Esophagus muscularis mucosa (tissue), 4 donors: ENCODE measurements at regions not wholly inside any gene's neighbourhood (a gene's known extent, or its start where the extent isn't known, plus 50 kb on each side); places are given as distances from the start of the nearest gene placed in this dataset.
"Not testable (repeated sequence)": the region's sequence is repeated elsewhere in the genome, so short reads cannot be mapped to it uniquely, and the experiment has no call there.

Experiments
- DNase-seq: peaks from one replicate; pipeline ENCODE4 v3.0.0-alpha.2; 2017; ENCODE audit errors: extremely low spot score
- H3K27ac ChIP-seq, 4 donors: fragments of 200-600 bp; sonication (generic); replicated peaks in 1 of 4; 1 replicate in 3 of 4; 2 replicates in 1 of 4; pipeline ENCODE4 v1.5.1; 2016 to 2019; ENCODE audit warnings: mild to moderate bottlenecking in 1 of 4
- H3K27me3 ChIP-seq, 4 donors: fragments of 200-600 bp; sonication (generic); one replicate each; pipeline versions ENCODE4 v1.5.1 to v1.6.0; 2016 to 2019
- H3K36me3 ChIP-seq, 4 donors: fragments of 200-600 bp; sonication (generic); one replicate each; pipeline ENCODE4 v1.5.1; 2016 to 2019
- H3K4me1 ChIP-seq, 4 donors: fragments of 200-600 bp; sonication (generic); one replicate each; pipeline ENCODE4 v1.5.1; 2016 to 2019
- H3K4me3 ChIP-seq, 4 donors: fragments of 200-600 bp; sonication (generic); 1 replicate in 2 of 4; 2 replicates in 2 of 4; pipeline ENCODE4 v1.5.1; 2016 to 2019; ENCODE audit warnings: mild to moderate bottlenecking in 4 of 4, moderate library complexity in 1 of 4
- H3K9me3 ChIP-seq, 4 donors: fragments of 200-600 bp; sonication (generic); 1 replicate in 3 of 4; 2 replicates in 1 of 4; pipeline ENCODE4 v1.5.1; 2016 to 2019
- CTCF ChIP-seq, 3 experiments: fragments of 200-600 bp in 2 of 3; fragments of 450-650 bp in 1 of 3; sonication (generic) in 2 of 3; IDR thresholded peaks; one replicate each; pipeline ENCODE4 v1.5.1; 2017 to 2019; ENCODE audit warnings: antibody characterized with exemption in 3 of 3, mild to moderate bottlenecking in 2 of 3, moderate library complexity in 1 of 3
- EP300 ChIP-seq: sonication (generic); formaldehyde crosslinking; IDR thresholded peaks from one replicate; pipeline ENCODE4 v1.6.1; 2017; ENCODE audit warnings: antibody characterized with exemption
- POLR2A ChIP-seq: fragments of 450-650 bp; IDR thresholded peaks from one replicate; pipeline ENCODE4 v1.6.1; 2017; ENCODE audit warnings: antibody characterized with exemption, moderate library complexity, mild to moderate bottlenecking, low read depth
- POLR2AphosphoS5 ChIP-seq, 2 donors: sonication (generic); formaldehyde crosslinking; IDR thresholded peaks; one replicate each; pipeline ENCODE4 v1.6.1; 2017; ENCODE audit warnings: antibody characterized with exemption in 2 of 2
- WGBS: methylation state at CpG from one replicate; pipeline ENCODE4 v1.1.5; 2018; 5-methylcytosine and 5-hydroxymethylcytosine counted together
- intact Hi-C: fragments of 100-400 bp; cut with DNase I; formaldehyde crosslinking; loops from one replicate; pipeline ENCODE4 v1.15.1; 2023

GRCh38 chr1:69086148-69086547, 481.6 kb upstream of the LRRC7 start:
- intact Hi-C loops = no loop called here
- Histone ChIP-seq H3K36me3 (no peaks in the 10 kb centered on the region), H3K9me3 (peaks cover 0 to 11% (median 5%) of the 10 kb centered on the region in 4 donors), H3K4me3 (no peak overlapping the region), H3K27me3 (no peaks in the 10 kb centered on the region), H3K27ac (no peak overlapping the region), H3K4me1 (no peaks in the 10 kb centered on the region)
- no peak for DNase-seq
- TF ChIP-seq POLR2AphosphoS5 (IDR thresholded peaks at IDR 0.05) = no peak
- no peak for TF ChIP-seq POLR2A
- no peak for TF ChIP-seq CTCF (IDR thresholded peaks at IDR 0.05)
- TF ChIP-seq EP300 = no peak

DNA sequence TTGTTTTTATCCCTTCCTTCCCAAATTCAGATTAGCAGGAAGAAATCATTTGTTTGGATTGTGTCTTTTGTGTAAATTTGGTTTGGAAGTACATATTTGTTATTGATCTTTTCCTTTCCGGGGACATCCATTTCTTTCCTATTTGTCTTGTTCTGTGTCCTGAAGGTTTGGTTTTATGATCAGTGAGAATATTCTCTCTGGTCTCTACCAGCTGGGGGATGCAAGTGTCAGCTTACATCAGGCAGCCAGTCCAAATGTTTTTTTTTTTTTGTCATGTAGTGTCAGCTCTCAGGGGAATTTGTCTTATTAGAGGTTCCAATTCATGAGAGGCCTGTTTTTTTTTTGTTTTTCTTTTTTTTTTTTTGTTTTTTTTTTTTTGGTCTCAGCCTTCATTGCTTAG, 479.2 kb upstream of the LRRC7 start:
- no peaks in the 10 kb centered on the region for H3K36me3 ChIP-seq
- intact Hi-C loops = no loop called here
- no peaks in the 10 kb centered on the region for H3K27me3 ChIP-seq
- H3K4me3 ChIP-seq = no peak overlapping the region
- DNase-seq = no peak
- WGBS = 64% methylated on average over 1 of the region's 1 CpG
- H3K27ac ChIP-seq = no peak overlapping the region
- H3K4me1 ChIP-seq = no peaks in the 10 kb centered on the region
- TF ChIP-seq CTCF (IDR thresholded peaks at IDR 0.05) (no peak), POLR2AphosphoS5 (IDR thresholded peaks at IDR 0.05) (no peak), EP300 (no peak), POLR2A (no peak)
- peaks cover 0 to 16% (median 5%) of the 10 kb centered on the region in 4 donors for H3K9me3 ChIP-seq

- Histone ChIP-seq H3K27me3 (no peaks in the 10 kb centered on the region), H3K9me3 (peaks cover 0 to 16% (median 5%) of the 10 kb centered on the region in 4 donors), H3K36me3 (no peaks in the 10 kb centered on the region), H3K4me1 (no peaks in the 10 kb centered on the region), H3K4me3 (no peak overlapping the region), H3K27ac (no peak overlapping the region)
- DNase-seq = no peak
- intact Hi-C loops = no loop called here
- TF ChIP-seq POLR2A = no peak
Observed at GRCh38 chr1:69090170-69090569, 477.6 kb upstream of the LRRC7 start.

GRCh38 chr1:69090752-69091151, 477.0 kb upstream of the LRRC7 start:
- Histone ChIP-seq H3K4me3 (no peak overlapping the region), H3K27me3 (no peaks in the 10 kb centered on the region), H3K4me1 (no peaks in the 10 kb centered on the region), H3K27ac (no peak overlapping the region), H3K9me3 (peaks cover 0 to 16% (median 5%) of the 10 kb centered on the region in 4 donors), H3K36me3 (no peaks in the 10 kb centered on the region)
- DNase-seq = no peak
- WGBS = 97% methylated on average over 1 of the region's 1 CpG
- TF ChIP-seq EP300 (no peak), POLR2AphosphoS5 (IDR thresholded peaks at IDR 0.05) (no peak), CTCF (IDR thresholded peaks at IDR 0.05) (no peak), POLR2A (no peak)
- intact Hi-C loops = no loop called here

GRCh38 chr1:69102058-69102457, 465.7 kb upstream of the LRRC7 start:
- Histone ChIP-seq H3K9me3 (peaks cover 0 to 11% (median 8%) of the 10 kb centered on the region in 4 donors), H3K4me1 (peaks cover 0 to 11% (median 5%) of the 10 kb centered on the region in 4 donors)
- H3K4me3 ChIP-seq, H3K36me3 ChIP-seq, H3K27me3 ChIP-seq, intact Hi-C loops, DNase-seq, H3K27ac ChIP-seq: not testable (repeated sequence)
- WGBS = 95% methylated on average over 11 of the region's 11 CpGs

DNA sequence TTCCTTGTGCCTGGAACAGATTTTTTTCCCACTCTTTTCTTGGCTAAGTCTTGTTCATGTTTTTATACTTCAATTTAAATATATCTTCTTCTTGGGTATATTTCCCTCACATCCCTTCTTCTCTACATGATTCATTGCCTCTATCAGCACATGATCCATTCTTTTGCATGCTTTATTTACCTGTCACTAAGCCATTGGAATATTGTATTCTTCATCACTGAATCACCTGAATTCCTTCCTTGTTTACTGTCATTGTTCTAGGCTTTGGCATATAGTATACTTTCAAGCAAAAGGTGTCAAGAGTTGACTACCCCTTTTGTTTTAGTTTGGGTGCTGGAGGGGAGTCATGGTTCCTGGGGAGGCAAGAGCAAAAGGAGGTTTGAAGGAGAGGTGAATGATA, 464.5 kb upstream of the LRRC7 start:
- no peak for TF ChIP-seq CTCF (IDR thresholded peaks at IDR 0.05)
- TF ChIP-seq POLR2A = no peak
- no peak for TF ChIP-seq EP300
- no peak for TF ChIP-seq POLR2AphosphoS5 (IDR thresholded peaks at IDR 0.05)
- H3K4me1 ChIP-seq = peaks cover 0 to 11% (median 5%) of the 10 kb centered on the region in 4 donors
- peaks cover 0 to 11% (median 8%) of the 10 kb centered on the region in 4 donors for H3K9me3 ChIP-seq
- no peak for DNase-seq
- no peak overlapping the region for H3K4me3 ChIP-seq
- H3K27me3 ChIP-seq = no peaks in the 10 kb centered on the region
- no peaks in the 10 kb centered on the region for H3K36me3 ChIP-seq
- intact Hi-C loops = no loop called here
- no peak overlapping the region for H3K27ac ChIP-seq
